GM19193 (cell line): ENCODE measurements at regions not wholly inside any gene's neighbourhood (a gene's known extent, or its start where the extent isn't known, plus 50 kb on each side); places are given as distances from the start of the nearest gene placed in this dataset.

Experiments used
- POLR2A ChIP-seq: IDR thresholded peaks from 4 replicates; pipeline ENCODE4 v1.6.1; 2011; ENCODE audit not compliant: insufficient read depth, insufficient read length; ENCODE audit errors: extremely low read depth

GRCh38 chr3:80445053-80445452 lies 677.3 kb upstream of the ROBO1 start:
- no peak for TF ChIP-seq POLR2A

DNA sequence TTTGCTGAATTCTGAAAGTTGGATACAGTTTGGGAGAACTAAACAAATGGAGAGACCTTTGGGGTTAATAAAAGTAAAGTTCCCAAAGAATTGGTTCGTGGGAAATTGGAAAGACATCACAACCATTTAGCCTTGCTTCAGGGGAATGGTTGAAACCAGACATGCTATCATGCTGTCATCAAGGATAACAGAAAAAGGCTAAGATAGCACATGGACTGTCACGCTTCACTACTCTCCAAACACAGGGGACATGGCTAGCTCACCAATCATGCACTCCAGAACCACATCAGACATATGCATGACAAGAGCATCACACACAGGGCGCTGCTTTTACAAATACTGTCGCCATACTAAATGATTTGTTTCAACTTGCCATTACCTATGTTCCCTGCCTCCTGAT lies 671.7 kb upstream of the ROBO1 start:
- TF ChIP-seq POLR2A, result no peak

- no peak for TF ChIP-seq POLR2A
Observed at GRCh38 chr3:80434366-80434765, 666.6 kb upstream of the ROBO1 start.

GRCh38 chr3:80424951-80425350 lies 657.2 kb upstream of the ROBO1 start:
- TF ChIP-seq POLR2A, result no peak

- no peak for TF ChIP-seq POLR2A
Observed at GRCh38 chr3:80408030-80408721, 640.4 kb upstream of the ROBO1 start.

GRCh38 chr3:80405618-80406017 lies 637.8 kb upstream of the ROBO1 start:
- TF ChIP-seq POLR2A, result no peak

DNA sequence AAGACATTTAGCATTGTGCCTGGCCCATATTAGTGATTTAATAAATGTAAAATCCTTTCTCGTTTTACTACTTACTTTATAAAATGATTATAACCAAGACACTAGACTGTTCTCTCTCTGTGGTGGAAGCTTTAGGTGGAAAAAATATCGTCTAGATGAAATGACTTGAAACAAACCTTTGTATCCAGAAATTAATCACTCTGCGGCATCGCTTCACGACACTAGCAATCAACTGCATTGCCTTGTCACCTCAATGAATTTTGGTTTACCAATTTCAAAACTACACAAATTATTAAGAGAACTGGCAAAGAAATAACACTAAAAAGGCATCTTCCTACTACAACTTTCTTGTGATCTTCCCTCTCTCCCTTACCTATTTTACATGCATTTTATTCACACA lies 627.2 kb upstream of the ROBO1 start:
- TF ChIP-seq POLR2A, result no peak

GRCh38 chr3:80391573-80391972 lies 623.8 kb upstream of the ROBO1 start:
- TF ChIP-seq POLR2A, result no peak

GRCh38 chr3:80384811-80385210 lies 617.0 kb upstream of the ROBO1 start:
- no peak for TF ChIP-seq POLR2A

- no peak for TF ChIP-seq POLR2A
Observed at GRCh38 chr3:80374423-80374822, 606.6 kb upstream of the ROBO1 start.

DNA sequence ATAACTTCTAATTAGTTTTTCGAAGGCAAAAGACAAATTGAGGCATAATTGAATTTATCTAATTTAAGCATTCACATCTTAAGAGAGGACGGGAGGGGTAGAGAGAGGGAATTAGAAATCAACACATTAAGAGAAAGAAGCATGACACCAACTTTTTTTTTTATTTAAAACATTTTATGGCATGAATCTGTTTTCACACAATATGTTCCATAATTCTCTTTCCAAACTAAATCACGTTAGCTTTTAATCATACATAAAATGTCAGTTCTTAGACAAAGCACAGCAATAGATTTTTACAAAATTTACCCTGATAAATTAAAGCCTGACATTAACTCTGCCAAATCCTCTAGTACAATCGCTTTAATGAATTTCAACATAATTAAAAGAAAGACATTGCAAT lies 600.8 kb upstream of the ROBO1 start:
- TF ChIP-seq POLR2A, result no peak

DNA sequence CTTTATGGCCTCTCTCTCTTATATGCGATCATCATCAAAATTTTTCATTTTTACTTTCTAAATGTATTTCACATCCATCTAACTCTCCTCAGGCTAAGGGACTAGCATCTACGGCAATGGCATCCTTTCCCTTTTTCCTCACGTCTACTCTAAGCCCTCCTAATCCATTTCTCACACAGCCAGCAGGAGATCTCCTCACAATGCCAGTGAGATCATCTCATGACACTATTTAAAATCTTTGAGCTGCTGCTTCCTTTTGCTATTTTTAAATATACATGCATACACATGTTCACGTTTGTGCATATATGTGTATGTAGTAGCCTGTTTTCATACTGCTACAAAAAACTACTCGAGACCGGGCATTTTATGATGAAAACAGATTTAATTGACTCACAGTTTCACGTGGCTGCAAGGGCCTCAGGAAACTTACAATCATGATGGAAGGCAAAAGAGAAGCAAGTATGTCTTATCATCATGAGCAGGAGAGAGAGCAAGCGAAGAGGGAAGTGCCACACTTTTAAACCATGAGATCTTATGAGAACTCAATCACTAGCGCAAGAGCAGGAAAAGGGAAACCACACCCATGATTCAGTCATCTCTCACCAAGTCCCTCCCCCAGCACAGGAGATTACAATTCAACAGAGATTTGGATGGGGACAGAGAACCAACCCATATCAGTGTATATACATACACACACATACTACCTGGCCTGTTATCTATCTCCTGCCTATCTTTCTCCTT lies 599.2 kb upstream of the ROBO1 start:
- TF ChIP-seq POLR2A, result no peak

GRCh38 chr3:80357761-80358160 lies 590.0 kb upstream of the ROBO1 start:
- no peak for TF ChIP-seq POLR2A

- TF ChIP-seq POLR2A, result no peak
Observed at GRCh38 chr3:80355144-80355543, 587.3 kb upstream of the ROBO1 start.

GRCh38 chr3:80351201-80351600 lies 583.4 kb upstream of the ROBO1 start:
- TF ChIP-seq POLR2A, result no peak

DNA sequence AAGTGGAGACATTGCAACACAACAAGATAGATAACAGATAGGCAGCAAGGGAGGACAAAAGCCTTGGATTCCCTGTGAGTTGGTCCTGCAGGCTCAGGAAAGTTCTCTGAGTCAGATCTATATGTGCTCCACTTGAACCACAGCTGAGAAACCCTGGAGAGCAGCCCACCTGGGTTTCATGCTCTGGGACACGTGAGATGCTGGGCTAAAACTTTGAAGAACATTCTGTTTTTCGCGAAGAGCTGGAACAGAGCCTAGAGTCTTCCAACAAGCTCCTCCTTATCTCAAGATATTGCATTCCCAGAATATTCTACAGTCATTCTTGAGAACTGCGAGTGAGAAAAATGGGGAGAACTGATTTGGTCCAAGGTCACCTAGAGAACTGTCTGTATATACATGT lies 583.0 kb upstream of the ROBO1 start:
- TF ChIP-seq POLR2A, result no peak

DNA sequence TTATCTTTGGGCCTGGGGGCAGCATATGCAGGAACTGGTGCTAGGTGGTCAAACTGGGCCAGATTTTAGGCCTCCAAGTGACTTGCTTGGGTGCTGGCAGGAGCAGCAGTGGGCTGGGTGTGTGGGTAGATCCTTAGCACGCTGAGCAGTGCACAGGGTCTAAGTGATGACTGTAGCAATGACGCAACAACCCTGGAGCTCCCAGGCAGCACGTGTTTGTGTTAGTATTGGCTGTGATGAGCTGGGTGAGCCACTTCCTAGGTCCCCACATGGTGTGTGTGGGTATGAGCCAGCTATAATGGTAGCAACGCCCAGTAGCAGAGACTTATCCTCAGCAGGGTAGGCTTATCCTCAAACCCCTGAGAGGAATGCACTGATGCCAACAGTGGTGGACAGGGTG lies 570.6 kb upstream of the ROBO1 start:
- TF ChIP-seq POLR2A, result no peak

DNA sequence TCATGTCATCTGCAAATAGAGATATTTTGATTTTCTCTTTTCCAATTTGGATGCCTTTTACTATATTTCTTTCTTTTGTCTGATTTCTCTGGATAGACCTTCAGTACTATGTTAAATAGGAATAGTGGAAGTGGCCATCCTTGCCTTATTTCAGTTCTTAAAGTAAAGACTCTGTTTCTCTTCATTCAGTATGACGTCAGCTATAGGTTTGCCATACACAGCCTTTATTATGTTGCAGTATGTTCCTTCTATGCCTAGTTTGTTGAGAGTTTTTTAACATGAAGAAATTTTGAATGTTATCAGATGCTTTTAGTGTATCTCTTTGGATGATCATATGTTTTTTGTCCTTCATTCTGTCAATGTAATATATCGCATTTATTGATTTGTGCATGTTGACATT lies 566.7 kb upstream of the ROBO1 start:
- TF ChIP-seq POLR2A, result no peak
